HG03025 (cell line): ENCODE measurements at regions not wholly inside any gene's neighbourhood (a gene's known extent, or its start where the extent isn't known, plus 50 kb on each side); places are given as distances from the start of the nearest gene placed in this dataset.
"Not testable (repeated sequence)": the region's sequence is repeated elsewhere in the genome, so short reads cannot be mapped to it uniquely, and the experiment has no call there.

Experiments
- ATAC-seq: cut with Tn5 transposase; IDR thresholded peaks from one replicate; pipeline ENCODE4 v1.9.1; 2021; ENCODE audit warnings: mild to moderate bottlenecking, moderate library complexity; ENCODE audit not compliant: unreplicated experiment, low FRiP score

GRCh38 chr14:40762685-40763084 lies 844.0 kb upstream of the LRFN5 start:
- no peak for ATAC-seq

- ATAC-seq: no peak
These were observed 844.5 kb upstream of the LRFN5 start for GRCh38 chr14:40762177-40762576.

GRCh38 chr14:40760704-40761103 lies 846.0 kb upstream of the LRFN5 start:
- ATAC-seq: no peak

GRCh38 chr14:40758076-40758475 lies 848.6 kb upstream of the LRFN5 start:
- ATAC-seq: no peak

- no peak for ATAC-seq
These were observed 849.2 kb upstream of the LRFN5 start for GRCh38 chr14:40757376-40757950.

GRCh38 chr14:40733206-40733605 lies 873.5 kb upstream of the LRFN5 start:
- ATAC-seq: no peak

GRCh38 chr14:40727107-40727506 lies 879.6 kb upstream of the LRFN5 start:
- ATAC-seq: no peak

- no peak for ATAC-seq
These were observed 893.3 kb upstream of the LRFN5 start for GRCh38 chr14:40713387-40713786.

GRCh38 chr14:40697231-40697630 lies 909.4 kb upstream of the LRFN5 start:
- ATAC-seq: no peak

GRCh38 chr14:40694023-40694422 lies 912.7 kb upstream of the LRFN5 start:
- ATAC-seq: no peak

GRCh38 chr14:40691066-40691465 lies 915.6 kb upstream of the LRFN5 start:
- ATAC-seq: no peak

GRCh38 chr14:40685764-40686163 lies 920.9 kb upstream of the LRFN5 start:
- ATAC-seq: no peak

- no peak for ATAC-seq
These were observed 922.3 kb upstream of the LRFN5 start for GRCh38 chr14:40684328-40684727.

GRCh38 chr14:40682131-40682913 lies 924.4 kb upstream of the LRFN5 start:
- ATAC-seq: no peak

GRCh38 chr14:40679256-40679655 lies 927.4 kb upstream of the LRFN5 start:
- ATAC-seq: no peak

- not testable (repeated sequence) for ATAC-seq
These were observed 929.5 kb upstream of the LRFN5 start for GRCh38 chr14:40677206-40677605.

- no peak for ATAC-seq
These were observed 932.2 kb upstream of the LRFN5 start for GRCh38 chr14:40674502-40674901.

- no peak for ATAC-seq
These were observed 950.4 kb upstream of the LRFN5 start for GRCh38 chr14:40656311-40656710.

- no peak for ATAC-seq
These were observed 954.5 kb upstream of the LRFN5 start for GRCh38 chr14:40652089-40652691.

GRCh38 chr14:40630471-40630870 lies 976.2 kb upstream of the LRFN5 start:
- ATAC-seq: no peak

- not testable (repeated sequence) for ATAC-seq
These were observed 977.0 kb upstream of the LRFN5 start for GRCh38 chr14:40629551-40630137.
